ENCODE measurements at regions not wholly inside any gene's neighbourhood (a gene's known extent, or its start where the extent isn't known, plus 50 kb on each side); places are given as distances from the start of the nearest gene placed in this dataset.

- no peak for TF ChIP-seq POLR2A (IDR thresholded peaks at IDR 0.05)
- no peak for TF ChIP-seq CTCF (IDR thresholded peaks at IDR 0.05)
Observed at GRCh38 chr5:67957374-67957773, 258.2 kb upstream of the PIK3R1 start.
